GM19035 (cell line): ENCODE measurements at regions not wholly inside any gene's neighbourhood (a gene's known extent, or its start where the extent isn't known, plus 50 kb on each side); places are given as distances from the start of the nearest gene placed in this dataset.
A peak's percentile ranks its signal among the peaks of the same experiment; 100 is the strongest.
"Not testable (repeated sequence)": the region's sequence is repeated elsewhere in the genome, so short reads cannot be mapped to it uniquely, and the experiment has no call there.

Experiments
- ATAC-seq: cut with Tn5 transposase; IDR thresholded peaks from one replicate; pipeline ENCODE4 v1.9.1; 2021; ENCODE audit not compliant: unreplicated experiment

- ATAC-seq = no peak
Measured at GRCh38 chr3:186454881-186455703, 89.1 kb downstream of the CRYGS start.

DNA sequence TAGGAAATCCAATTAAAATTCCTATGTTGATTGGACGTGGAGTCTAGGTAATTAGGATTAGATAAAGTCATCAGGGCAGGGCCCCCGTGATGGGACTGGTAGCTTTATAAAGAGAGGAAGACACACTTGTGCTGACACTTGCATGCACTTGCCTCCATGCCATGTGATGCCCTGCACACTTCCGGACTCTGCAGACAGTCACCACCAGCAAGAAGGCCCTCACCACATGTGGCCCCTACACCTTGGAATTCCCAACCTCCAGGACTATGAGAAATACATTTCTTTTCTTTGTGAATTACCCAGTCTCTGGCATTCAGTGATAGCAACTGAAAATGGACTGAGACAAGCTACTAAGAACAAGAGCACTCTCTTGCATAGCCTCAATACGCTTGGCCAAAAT is 90.6 kb downstream of the CRYGS start:
- ATAC-seq = no peak

DNA sequence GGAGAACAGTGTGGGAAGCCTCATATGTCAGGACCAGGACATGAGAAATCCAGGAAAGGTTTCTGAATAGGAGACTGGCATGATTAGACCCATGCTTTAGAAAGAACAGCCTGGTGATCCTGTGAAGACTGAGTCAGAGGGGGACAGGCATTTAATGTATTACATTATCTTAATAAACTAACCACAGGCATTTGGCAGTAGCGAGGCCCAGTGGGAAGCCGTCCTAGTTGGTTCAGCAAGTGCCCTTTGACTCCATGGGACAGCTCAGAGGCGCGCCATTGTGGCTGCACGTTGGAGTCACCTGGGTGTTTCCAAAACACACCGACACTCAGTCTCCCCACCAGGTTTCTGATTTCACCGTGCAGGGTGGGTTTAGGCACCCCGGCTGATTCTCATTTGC is 90.5 kb upstream of the DGKG start:
- ATAC-seq = no peak

DNA sequence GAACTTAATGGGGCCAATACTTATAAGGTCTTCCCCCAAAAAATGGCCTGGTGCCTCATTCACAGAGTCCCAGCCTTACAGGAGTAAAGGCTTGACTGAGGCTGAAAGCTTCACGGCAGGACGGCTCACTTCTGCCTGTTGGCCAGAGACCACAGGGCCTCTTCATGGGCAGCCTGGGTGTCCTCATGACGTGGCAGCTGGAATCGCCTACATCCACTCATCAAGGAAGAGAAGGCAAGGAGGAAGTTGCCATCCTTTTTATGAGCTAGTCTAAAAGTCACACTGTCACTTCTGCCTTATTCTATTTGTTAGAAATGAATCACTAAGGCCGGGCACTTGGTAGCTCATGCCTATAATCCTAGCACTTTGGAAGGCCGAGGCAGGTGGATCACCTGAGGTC is 89.3 kb upstream of the DGKG start:
- ATAC-seq = no peak

- ATAC-seq = no peak
Measured at GRCh38 chr3:186444974-186445373, 82.9 kb upstream of the DGKG start.

DNA sequence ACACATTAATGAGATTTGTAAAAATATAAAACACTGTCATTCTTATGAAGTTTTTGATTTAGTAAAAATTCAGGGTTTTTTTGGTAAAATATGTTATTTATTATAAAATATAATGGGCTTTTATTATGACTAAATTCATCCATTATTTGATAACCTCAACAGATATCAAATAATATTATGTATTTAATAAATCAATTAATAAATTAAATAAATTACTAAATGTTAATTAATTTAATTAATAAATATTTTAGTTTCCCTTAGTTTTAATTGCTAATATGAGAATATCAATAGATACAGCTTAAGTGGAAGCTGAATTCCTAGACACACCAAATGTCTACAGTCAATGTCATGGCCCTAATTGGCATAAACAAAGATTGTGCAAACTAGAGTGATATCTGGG is 82.3 kb upstream of the DGKG start:
- ATAC-seq = no peak

GRCh38 chr3:186442979-186443378 is 80.9 kb upstream of the DGKG start:
- not testable (repeated sequence) for ATAC-seq

DNA sequence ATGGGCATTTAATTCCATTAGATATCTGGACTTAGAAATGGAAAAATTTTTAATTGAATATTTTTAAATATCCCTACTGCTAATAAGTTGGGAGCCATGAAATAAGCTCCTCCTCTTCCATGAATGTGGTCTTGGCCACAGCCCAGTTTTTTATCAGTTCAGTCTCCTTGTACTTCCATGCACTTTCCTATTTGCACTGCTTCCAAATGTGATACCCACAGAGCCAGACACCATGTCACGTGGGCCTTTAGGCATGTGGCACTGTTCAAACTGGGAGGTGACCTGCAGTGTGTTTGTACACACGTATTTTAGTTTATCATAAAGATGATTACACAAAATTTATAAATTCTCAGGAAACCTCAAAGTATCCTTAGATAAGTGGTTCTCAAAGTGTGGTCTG is 80.1 kb upstream of the DGKG start:
- ATAC-seq = no peak

DNA sequence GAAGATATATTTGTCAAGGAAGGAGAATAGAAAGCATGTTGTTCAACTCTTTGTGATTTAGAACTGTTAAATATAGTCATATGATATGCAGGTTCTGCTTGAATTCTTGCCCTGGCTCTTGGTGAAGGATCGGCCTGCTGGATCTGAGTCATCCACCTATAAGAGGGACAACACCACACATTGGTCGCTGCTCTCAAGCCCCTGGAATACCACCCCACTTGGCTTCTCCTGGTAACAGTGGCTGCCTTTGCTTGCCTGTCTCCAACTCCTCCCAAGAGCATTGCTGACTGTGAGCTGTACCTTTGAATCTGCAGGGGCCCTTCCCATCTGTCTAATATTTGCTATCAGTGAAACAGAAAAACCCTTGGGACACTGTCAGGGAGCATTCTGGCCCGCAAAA is 78.9 kb upstream of the DGKG start:
- no peak for ATAC-seq

DNA sequence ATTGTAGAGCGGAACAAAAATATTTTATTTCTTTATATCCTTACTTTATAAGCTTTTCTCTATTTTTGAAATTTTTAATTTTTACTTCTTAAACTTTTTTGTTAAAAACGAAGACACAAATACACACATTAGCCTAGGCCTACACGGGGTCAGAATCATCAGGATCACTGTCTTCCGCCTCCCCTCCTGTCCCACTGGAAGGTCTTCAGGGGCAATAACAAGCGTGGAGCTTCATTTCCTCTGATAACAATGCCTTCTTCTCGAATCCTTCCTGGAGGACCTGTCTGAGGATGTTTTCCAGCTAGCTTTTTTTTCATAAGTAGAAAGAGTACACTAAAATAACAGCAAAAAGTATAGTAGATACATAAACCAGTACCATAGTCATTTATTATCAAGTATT is 77.7 kb upstream of the DGKG start:
- no peak for ATAC-seq

- not testable (repeated sequence) for ATAC-seq
Measured at GRCh38 chr3:186435332-186435731, 73.3 kb upstream of the DGKG start.

DNA sequence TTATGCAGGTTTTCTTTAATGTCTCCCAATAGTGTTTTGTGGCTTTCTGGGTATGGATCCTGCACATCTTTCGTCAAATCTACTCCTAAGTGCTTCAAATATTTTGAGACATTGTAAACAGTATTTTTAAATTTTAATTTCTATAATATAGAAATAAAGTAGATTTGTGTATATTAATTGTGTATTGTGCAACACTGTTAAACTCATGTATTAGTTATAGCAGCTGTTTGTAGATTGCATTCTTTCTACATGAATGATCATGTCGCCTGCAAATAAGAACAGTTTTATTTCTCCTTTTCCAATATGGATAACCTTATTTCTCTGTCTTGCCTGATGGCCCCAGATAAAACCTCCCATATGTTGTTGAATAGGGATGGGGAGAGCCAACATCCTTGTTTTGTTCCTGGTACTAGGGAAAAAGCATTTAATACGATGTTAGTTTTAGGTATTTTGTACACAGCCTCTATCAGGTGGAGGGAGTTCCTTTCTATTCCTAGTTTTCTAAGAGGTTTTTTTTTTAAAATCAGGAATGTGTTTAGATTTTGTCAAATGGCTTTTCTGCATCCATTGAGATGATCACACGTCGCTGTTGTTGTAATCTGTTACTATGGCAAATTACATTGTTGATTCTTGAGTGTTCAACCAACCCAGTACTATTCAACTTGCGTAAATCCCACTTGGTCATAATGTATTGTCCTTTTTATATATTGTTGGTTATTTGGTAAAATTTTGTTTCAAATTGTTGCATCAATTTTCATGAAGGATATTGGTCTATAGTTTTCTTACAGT is 71.1 kb upstream of the DGKG start:
- ATAC-seq = no peak

DNA sequence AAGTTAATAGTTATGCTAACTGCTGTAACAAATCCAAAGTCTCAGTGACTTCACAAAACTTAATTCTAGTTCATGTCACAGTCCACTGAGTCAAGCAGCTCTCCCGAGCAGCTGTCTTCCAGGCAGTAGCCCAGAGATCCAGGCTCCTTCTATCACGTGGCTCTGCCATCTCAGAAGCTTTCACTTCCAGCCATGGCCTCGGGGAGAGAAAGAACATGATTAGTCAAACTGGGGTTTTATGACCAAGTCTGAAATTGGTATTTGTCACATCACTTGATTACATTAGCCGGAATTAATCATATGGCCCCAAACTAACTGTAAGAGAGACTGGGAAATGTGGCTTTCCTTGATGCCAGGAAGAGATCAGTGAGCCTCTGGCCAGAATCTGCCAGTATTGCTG is 70.2 kb upstream of the DGKG start:
- no peak for ATAC-seq

GRCh38 chr3:186427627-186428281 is 65.7 kb upstream of the DGKG start:
- no peak for ATAC-seq

GRCh38 chr3:186425788-186426730 is 64.0 kb upstream of the DGKG start:
- peak; percentile 49 for ATAC-seq

- ATAC-seq = no peak
Measured at GRCh38 chr3:186421946-186422345, 59.9 kb upstream of the DGKG start.

DNA sequence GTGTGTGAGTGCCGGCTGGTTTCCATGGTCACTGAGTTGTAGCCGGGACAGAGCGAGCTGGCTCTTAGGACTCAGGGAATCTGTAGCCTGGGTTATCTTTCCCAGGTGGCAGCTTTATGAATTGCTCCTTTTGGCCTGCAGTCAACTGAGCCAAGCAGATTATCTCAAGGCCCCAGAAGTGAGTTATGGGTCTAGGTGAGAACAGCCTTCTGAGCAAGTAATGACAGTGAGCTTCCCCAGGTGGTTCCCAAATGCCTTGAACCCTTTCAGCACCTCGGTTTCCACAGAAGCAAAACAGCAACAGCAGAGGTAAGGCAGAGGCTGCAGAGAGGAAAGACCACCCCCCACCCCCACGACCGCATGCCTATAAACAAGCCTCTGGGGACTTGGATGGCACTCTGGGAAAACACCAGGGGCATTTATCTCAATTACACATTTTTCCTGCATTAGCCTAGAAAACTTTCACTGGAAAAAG is 56.7 kb upstream of the DGKG start:
- ATAC-seq = no peak

DNA sequence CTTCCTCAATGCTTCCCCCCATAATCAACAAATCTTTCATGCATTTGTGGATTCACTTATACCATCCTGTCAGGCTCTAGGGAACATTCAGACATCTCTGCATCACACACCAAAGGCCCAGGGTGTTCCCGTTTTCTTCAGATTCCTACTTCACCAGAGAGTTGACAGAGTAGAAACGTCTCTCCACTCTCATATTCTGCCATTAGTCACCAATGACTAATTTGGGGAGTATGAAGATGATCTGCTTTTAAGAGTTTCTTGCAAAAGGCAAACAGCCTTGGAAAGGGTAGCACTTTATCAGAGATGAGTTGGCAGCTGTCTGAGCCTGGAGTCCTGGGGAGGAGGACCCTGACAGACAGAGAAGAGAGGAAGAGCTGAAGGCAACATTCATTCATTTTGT is 55.8 kb upstream of the DGKG start:
- ATAC-seq = no peak

GRCh38 chr3:186414735-186415419 is 52.8 kb upstream of the DGKG start:
- no peak for ATAC-seq
